Skin epidermis (tissue), 12 donors: ENCODE measurements at regions not wholly inside any gene's neighbourhood (a gene's known extent, or its start where the extent isn't known, plus 50 kb on each side); places are given as distances from the start of the nearest gene placed in this dataset.
A peak's percentile ranks its signal among the peaks of the same experiment; 100 is the strongest.

ENCODE experiments used
- H3K27ac ChIP-seq, 21 experiments: fragments of 200-600 bp; sonication (generic) in 11 of 21; one replicate each; pipeline ENCODE4 v1.5.0; 2020; ENCODE audit warnings: mild to moderate bottlenecking in 3 of 21, inconsistent platforms in 2 of 21, moderate library complexity in 2 of 21
- H3K4me3 ChIP-seq, 7 experiments: fragments of 200-600 bp; sonication (generic) in 2 of 7; one replicate each; pipeline ENCODE4 v1.5.0; 2020; ENCODE audit warnings: inconsistent platforms in 2 of 7, mild to moderate bottlenecking in 2 of 7, moderate library complexity in 1 of 7

DNA sequence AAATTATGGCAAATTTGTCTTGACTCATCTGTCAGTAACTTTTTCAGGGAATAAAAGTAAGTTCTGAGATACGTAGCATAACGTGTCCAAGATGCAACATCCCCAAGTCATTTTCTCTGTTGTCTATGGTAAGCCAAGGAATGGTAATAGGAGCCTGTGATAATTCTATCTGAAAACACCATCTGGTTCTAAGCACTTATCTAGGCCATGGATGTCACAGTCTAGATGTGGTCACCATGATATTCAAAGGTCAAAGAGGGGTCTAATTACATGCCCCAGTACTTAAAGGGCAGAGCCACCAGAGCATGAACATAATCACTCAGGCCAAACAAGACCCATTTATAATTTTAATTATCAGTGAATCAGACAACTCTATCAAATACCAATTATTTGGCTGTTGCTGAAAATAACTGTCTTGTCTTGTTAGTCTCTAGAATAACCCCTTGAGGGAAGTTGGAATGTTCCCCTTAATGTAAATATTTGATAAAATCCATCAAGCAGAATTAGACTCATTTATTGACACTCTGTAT, 225.1 kb upstream of the MPPED2 start:
- Histone ChIP-seq H3K27ac (no peak overlapping the region), H3K4me3 (no peak overlapping the region)

- Histone ChIP-seq H3K27ac (no peak overlapping the region), H3K4me3 (no peak overlapping the region)
These were observed 224.0 kb upstream of the MPPED2 start for GRCh38 chr11:30810116-30810515.

DNA sequence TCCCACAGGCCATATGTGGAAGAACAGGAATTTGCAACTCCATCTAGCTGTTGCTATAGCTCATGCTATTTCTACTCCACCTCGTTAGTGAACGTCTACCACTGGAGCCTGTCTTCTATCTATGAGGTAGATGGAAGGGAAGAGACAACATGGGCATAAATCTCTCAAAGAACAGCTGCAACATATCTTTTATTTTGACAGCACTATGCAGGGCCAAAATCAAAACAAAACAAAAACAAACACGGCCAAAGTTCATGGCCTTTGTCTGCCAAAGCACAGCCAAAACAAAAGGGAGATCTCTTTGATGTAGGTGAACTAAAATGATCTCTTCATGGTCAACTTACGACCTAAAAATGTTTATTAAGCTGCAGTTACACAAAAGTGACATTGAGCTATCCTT, 215.2 kb upstream of the MPPED2 start:
- Histone ChIP-seq H3K4me3 (no peak overlapping the region), H3K27ac (no peak overlapping the region)

- no peak overlapping the region for H3K27ac ChIP-seq
- H3K4me3 ChIP-seq = no peak overlapping the region
These were observed 214.8 kb upstream of the MPPED2 start for GRCh38 chr11:30800904-30801303.

GRCh38 chr11:30798547-30799236, 212.5 kb upstream of the MPPED2 start:
- Histone ChIP-seq H3K4me3 (no peak overlapping the region), H3K27ac (no peak overlapping the region)

DNA sequence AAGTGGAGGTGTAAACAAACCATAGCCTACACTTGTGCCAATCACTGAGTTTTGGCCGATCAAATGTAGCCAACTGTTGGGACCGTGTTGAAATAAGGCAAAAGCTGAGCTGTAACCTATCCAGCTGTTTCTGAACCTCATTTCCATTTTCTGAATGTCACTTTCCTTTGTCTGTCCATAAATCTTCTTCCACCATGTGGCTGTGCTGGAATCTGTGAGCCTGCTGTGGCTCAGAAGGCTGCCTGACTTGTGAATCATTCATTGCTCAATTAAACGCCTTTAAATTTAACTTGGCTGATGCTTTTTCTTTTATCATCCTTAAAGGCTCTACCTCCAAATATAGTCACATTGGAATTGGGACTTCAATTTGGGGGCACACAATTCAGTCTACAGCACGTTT, 203.1 kb upstream of the MPPED2 start:
- Histone ChIP-seq H3K27ac (peak overlapping the region in 1 of 21 experiments; percentile 43), H3K4me3 (no peak overlapping the region)

DNA sequence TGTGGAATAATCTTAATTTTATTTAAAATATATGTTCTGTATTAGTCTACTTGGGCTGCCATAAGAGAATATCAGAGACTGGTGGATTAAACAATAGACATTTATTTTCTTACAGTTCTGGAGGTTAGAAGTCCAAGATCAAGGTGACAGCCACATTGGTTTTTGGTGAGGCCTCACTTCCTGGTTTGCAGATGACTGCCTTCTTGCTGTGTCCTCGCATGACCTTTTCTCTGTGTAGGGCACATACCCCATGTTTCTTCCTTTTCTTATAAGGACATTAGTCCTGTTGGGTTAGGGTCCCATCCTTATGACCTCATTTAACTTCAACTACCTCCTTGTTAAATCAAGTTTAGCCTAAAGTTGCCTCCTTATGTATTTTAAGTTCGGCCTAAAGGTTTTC, 202.7 kb upstream of the MPPED2 start:
- no peak overlapping the region for H3K4me3 ChIP-seq

DNA sequence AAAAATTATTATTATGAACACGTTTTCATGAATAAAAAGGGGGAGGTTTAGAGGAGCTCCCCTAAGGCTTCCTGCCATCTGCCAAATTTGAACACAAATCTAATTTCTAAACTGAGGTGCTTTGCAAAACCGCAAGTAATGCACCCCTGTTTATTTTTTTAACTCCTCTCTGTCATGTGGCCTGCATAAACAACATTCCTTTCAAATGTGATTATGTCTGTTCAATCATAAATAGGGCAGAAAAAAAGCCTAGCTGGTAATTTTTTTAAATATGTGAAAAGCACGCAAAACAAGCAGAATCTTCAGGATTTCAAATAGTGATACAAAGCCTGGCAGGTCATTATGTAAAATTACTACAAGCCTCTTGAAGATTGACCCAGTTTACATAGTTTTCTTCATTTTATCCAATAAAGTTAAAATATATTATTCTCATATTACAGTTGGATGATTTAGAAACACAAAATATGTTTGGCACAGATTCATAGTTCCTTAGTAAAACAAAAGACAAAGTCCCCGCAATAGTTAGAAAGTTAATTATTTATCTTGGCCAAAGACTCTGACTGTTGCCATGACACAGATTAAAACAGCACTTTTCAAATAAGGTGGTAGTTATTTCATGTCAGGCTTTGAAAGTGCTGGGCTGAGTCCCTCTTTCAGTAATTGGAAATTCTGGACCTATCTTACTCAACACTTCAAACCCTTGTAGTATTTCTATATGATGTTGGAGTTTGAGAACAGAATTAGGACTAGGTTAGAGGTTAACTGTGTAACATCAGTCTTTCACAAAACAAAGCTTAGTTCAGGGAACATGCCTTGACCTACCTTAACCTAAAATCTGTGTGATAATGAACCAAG, 200.3 kb upstream of the MPPED2 start:
- H3K4me3 ChIP-seq = no peak overlapping the region
- H3K27ac ChIP-seq = no peak overlapping the region

More for the DNA sequence above, 202.7 kb upstream of the MPPED2 start:
- H3K27ac ChIP-seq = peak overlapping the region in 1 of 21 experiments; percentile 43

GRCh38 chr11:30778596-30778995, 192.4 kb upstream of the MPPED2 start:
- no peak overlapping the region for H3K4me3 ChIP-seq
- no peak overlapping the region for H3K27ac ChIP-seq

- Histone ChIP-seq H3K27ac (no peak overlapping the region), H3K4me3 (no peak overlapping the region)
These were observed 189.0 kb upstream of the MPPED2 start for GRCh38 chr11:30775233-30775522.

GRCh38 chr11:30774496-30775232, 188.5 kb upstream of the MPPED2 start:
- no peak overlapping the region for H3K27ac ChIP-seq
- no peak overlapping the region for H3K4me3 ChIP-seq

DNA sequence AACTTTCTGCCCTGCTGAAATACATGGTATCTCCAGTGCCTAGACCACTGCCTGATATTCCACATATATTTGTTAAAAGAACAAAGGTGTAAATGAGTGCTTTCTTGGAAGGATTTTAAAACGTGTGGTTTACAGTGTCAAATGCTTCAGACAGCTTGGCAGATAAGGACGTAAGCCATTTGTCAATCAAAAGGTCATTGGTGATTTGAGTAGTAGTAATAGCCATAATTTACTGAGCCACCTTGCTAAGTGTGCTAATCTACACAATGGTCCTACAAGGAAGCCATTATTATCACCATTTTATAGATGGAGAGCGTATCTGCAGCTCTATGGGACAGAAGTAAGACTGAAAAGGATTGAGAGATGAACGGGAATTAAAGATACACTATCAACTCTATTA, 186.8 kb upstream of the MPPED2 start:
- Histone ChIP-seq H3K27ac (no peak overlapping the region), H3K4me3 (no peak overlapping the region)

DNA sequence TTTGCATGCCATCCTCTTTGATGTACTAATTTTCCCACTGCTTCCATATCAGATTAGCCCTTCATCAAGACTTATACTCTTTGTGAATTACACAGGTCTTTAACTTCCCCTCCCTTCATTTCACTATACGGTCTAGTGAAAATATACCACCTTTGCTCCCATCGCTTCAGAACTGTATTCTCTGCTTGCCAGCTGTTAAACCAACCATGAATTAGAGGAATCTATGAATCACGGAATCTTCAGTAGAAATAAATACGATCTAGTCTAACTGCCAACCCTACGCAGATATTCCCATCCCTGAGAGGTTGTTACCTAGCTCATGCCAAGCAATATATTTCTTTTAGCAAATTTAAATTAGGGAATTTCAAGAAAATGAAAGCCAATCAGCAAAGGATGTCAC, 177.8 kb upstream of the MPPED2 start:
- Histone ChIP-seq H3K4me3 (no peak overlapping the region), H3K27ac (no peak overlapping the region)

GRCh38 chr11:30762188-30762587, 176.0 kb upstream of the MPPED2 start:
- no peak overlapping the region for H3K27ac ChIP-seq

DNA sequence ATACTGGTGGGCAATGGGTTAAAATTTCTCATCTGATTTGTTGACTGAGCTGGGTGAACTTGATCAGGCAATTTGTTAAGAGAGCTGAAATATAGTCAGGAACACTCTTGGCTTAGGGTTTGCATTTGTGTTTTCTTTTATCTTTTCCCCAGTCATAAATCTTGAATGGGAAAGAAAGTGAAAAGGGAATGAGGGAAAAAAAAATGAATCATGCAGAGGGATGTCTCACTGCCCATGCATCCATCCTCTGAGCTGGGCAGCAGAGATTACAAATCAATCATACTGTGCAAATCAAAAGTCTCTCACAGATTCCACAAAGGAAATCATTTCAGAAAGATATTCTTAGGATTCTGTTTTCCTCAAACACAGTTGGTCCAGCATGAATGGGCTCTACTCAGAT, 174.2 kb upstream of the MPPED2 start:
- Histone ChIP-seq H3K27ac (no peak overlapping the region), H3K4me3 (no peak overlapping the region)

More at GRCh38 chr11:30762188-30762587, 176.0 kb upstream of the MPPED2 start:
- H3K4me3 ChIP-seq = no peak overlapping the region

- H3K27ac ChIP-seq = no peak overlapping the region
- no peak overlapping the region for H3K4me3 ChIP-seq
These were observed 172.9 kb upstream of the MPPED2 start for GRCh38 chr11:30758946-30759504.

DNA sequence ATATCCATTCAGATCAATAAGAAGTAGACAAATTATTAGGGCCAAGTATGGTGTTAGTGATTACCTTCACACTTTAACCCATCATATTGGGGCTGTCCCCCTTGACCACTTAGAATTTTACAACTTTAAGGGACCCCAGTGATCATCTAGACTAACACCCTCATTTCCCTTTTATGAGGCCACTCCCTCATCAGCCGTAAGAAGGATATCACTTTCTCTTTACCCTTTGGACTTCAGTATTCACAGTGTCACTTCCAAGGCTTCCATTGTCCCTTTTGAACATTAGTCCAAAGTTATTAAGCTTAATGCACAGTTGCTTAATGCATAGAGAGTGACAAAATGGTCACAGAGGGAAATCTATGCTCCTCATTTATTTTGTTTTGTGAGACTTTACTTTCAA, 172.4 kb upstream of the MPPED2 start:
- H3K4me3 ChIP-seq = no peak overlapping the region
- no peak overlapping the region for H3K27ac ChIP-seq

- Histone ChIP-seq H3K27ac (peak overlapping the region in 1 of 21 experiments; percentile 23), H3K4me3 (no peak overlapping the region)
These were observed 171.9 kb upstream of the MPPED2 start for GRCh38 chr11:30758012-30758411.

DNA sequence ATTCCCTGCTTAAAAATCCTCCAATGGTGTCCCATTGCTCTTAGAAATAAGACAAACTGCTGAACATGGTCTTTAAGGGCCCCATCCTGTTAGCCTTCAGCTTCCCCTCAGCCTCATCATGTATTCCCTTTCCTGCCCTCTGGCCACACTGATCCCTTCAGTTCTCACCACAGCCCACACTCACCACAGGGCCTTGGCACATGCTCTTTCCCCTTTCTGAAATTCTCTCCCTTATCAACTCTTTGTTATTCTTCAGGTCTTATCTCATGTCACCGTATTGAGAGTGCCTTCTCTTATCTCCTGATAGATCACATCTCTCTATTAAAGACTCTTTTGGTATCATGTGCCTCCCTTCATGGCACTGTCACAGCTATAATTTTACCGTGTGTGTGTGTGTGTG, 167.8 kb upstream of the MPPED2 start:
- H3K27ac ChIP-seq = no peak overlapping the region
- no peak overlapping the region for H3K4me3 ChIP-seq

- no peak overlapping the region for H3K27ac ChIP-seq
- no peak overlapping the region for H3K4me3 ChIP-seq
These were observed 167.4 kb upstream of the MPPED2 start for GRCh38 chr11:30753504-30753903.
